ENCODE measurements at regions not wholly inside any gene's neighbourhood (a gene's known extent, or its start where the extent isn't known, plus 50 kb on each side); places are given as distances from the start of the nearest gene placed in this dataset.
A peak's percentile ranks its signal among the peaks of the same experiment; 100 is the strongest.

GRCh38 chr4:159045321-159045720 lies 57.6 kb upstream of the RAPGEF2 start:
- no peak for FAIRE-seq
- H3K9me3 ChIP-seq (ENCODE audit: control insufficient read depth in 2 of 3, insufficient read depth in 1 of 3, low read length in 3 of 3): no peaks in the 10 kb centered on the region
- TF ChIP-seq CTCF (IDR thresholded peaks at IDR 0.05; ENCODE audit: borderline replicate concordance, extremely low read depth, insufficient read depth): no peak
- no peak for DNase-seq
- no peak overlapping the region for H3K27ac ChIP-seq (ENCODE audit: low read depth in 2 of 2, low read length in 2 of 2)
- no peak overlapping the region for H3K4me3 ChIP-seq (ENCODE audit: low read length in 3 of 3)
- intact Hi-C loops (cut with DNase I): no loop called here
- no peaks in the 10 kb centered on the region for H3K27me3 ChIP-seq (ENCODE audit: control insufficient read depth, insufficient read depth, low read length)
- H3K9ac ChIP-seq (ENCODE audit: low read length in 3 of 3): no peak overlapping the region
- no peaks in the 10 kb centered on the region for H3K36me3 ChIP-seq (ENCODE audit: control insufficient read depth in 2 of 3, insufficient read depth in 3 of 3, low read length in 3 of 3)
- H3K4me1 ChIP-seq (ENCODE audit: control insufficient read depth in 2 of 3, insufficient read depth in 2 of 3, low read depth in 1 of 3, low read length in 3 of 3): peaks cover 0 to 5% (median 0%) of the 10 kb centered on the region in 3 donors

- intact Hi-C loops (cut with DNase I): no loop called here
- H3K27ac ChIP-seq (ENCODE audit: low read depth in 2 of 2, low read length in 2 of 2): no peak overlapping the region
- peaks cover 0 to 5% (median 0%) of the 10 kb centered on the region in 3 donors for H3K4me1 ChIP-seq (ENCODE audit: control insufficient read depth in 2 of 3, insufficient read depth in 2 of 3, low read depth in 1 of 3, low read length in 3 of 3)
- no peaks in the 10 kb centered on the region for H3K27me3 ChIP-seq (ENCODE audit: control insufficient read depth, insufficient read depth, low read length)
- H3K4me3 ChIP-seq (ENCODE audit: low read length in 3 of 3): no peak overlapping the region
- no peak overlapping the region for H3K9ac ChIP-seq (ENCODE audit: low read length in 3 of 3)
- DNase-seq (no peak), FAIRE-seq (no peak)
- no peaks in the 10 kb centered on the region for H3K36me3 ChIP-seq (ENCODE audit: control insufficient read depth in 2 of 3, insufficient read depth in 3 of 3, low read length in 3 of 3)
- no peaks in the 10 kb centered on the region for H3K9me3 ChIP-seq (ENCODE audit: control insufficient read depth in 2 of 3, insufficient read depth in 1 of 3, low read length in 3 of 3)
- TF ChIP-seq CTCF (IDR thresholded peaks at IDR 0.05; ENCODE audit: borderline replicate concordance, extremely low read depth, insufficient read depth): no peak
Measured at GRCh38 chr4:159046683-159047082, 56.2 kb upstream of the RAPGEF2 start.

GRCh38 chr4:159047478-159048165 lies 55.3 kb upstream of the RAPGEF2 start:
- Histone ChIP-seq H3K9ac (ENCODE audit: low read length in 3 of 3) (peak overlapping the region in 1 of 3 donors; percentile 65), H3K27ac (ENCODE audit: low read depth in 2 of 2, low read length in 2 of 2) (no peak overlapping the region), H3K4me1 (ENCODE audit: control insufficient read depth in 2 of 3, insufficient read depth in 2 of 3, low read depth in 1 of 3, low read length in 3 of 3) (peaks cover 0 to 5% (median 0%) of the 10 kb centered on the region in 3 donors), H3K36me3 (ENCODE audit: control insufficient read depth in 2 of 3, insufficient read depth in 3 of 3, low read length in 3 of 3) (no peaks in the 10 kb centered on the region), H3K27me3 (ENCODE audit: control insufficient read depth, insufficient read depth, low read length) (no peaks in the 10 kb centered on the region), H3K4me3 (ENCODE audit: low read length in 3 of 3) (peak overlapping the region in 2 of 3 donors; percentile 62 to 71), H3K9me3 (ENCODE audit: control insufficient read depth in 2 of 3, insufficient read depth in 1 of 3, low read length in 3 of 3) (no peaks in the 10 kb centered on the region)
- FAIRE-seq (no peak), DNase-seq (no peak)
- intact Hi-C loops (cut with DNase I): no loop called here
- no peak for TF ChIP-seq CTCF (IDR thresholded peaks at IDR 0.05; ENCODE audit: borderline replicate concordance, extremely low read depth, insufficient read depth)

Data from kidney (tissue), 13 donors.